ENCODE measurements at regions not wholly inside any gene's neighbourhood (a gene's known extent, or its start where the extent isn't known, plus 50 kb on each side); places are given as distances from the start of the nearest gene placed in this dataset.
"Not testable (repeated sequence)": the region's sequence is repeated elsewhere in the genome, so short reads cannot be mapped to it uniquely, and the experiment has no call there.

GRCh38 chr11:80282643-80283042, 841.8 kb upstream of the TENM4 start:
- DNase-seq = no peak

DNA sequence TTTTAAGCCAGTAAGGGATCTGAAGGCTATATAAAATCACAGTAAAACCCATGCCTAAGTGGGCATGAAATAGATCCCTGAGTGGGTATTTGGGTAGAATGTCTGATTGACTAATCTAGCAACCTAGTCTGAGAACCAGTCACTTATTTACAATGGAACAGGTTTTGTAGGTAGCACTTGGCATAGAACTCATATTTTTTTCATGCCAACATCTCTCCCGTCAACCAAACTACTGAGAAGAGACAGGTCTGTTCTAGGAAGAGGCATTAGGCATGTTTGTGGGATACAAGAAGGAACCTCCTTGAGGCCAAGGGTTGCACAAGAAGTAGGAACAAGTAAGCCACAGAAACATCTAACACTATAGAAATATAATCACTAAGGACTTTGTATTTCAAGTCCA, 840.4 kb upstream of the TENM4 start:
- no peak for DNase-seq

DNA sequence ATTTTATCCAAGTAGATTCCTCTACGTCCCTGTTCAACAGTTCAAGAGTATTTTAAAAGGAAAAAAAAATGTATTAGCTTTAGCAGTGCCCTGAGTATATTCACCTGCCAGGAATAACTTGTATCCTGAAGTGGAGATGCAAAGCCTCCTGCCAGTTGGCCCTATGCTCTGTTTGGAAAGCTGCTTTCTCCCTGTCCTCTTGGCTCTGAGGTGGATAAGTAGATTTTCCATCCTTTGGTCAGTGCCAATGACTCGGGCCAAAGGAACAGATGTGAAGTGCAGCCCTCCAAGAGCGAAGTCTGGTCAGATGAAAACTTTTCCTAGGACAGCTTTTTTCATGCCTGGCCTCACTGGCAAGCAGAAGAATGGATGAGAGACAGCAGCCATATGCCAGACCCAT, 839.9 kb upstream of the TENM4 start:
- no peak for DNase-seq

DNA sequence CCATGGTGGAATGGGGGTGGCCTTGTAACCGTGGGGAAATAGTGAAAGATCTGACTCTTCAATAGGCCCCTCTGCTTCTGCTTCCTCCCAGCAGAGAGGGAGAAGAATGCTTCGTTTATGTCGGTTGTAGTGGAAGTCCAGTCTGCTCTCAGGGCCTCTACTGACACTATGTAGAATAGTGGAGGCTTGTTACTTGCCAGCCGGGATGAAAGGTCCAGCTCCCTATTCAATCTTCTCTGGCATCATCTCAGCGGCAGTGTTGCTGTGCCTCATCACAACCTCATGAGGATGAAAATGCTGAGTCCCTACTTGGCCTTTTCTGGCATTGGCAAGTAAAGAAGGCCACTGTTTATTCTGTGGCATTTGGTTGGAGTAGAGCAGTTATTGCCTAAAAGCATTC, 820.9 kb upstream of the TENM4 start:
- DNase-seq = no peak

- not testable (repeated sequence) for DNase-seq
Measured at GRCh38 chr11:80257319-80258015, 816.6 kb upstream of the TENM4 start.

DNA sequence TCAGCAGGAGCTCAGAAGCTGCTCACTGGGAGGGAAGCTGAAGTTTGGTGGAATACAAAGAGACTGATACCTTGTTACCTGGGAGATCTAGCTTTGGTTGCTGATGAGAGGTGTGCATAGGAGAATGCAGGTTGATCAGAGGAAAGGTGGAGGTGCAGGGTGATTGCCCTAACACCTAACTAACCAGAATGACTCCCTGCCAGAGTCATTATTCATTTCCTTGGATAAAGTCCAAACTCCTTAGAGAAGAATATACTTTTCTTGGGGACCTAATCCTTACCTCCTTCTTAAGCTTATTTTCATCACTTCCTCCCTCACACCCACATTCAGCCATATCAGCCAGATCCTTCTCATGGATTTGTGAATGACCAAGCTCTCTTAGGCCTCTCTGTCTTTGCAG, 814.2 kb upstream of the TENM4 start:
- DNase-seq = no peak

DNA sequence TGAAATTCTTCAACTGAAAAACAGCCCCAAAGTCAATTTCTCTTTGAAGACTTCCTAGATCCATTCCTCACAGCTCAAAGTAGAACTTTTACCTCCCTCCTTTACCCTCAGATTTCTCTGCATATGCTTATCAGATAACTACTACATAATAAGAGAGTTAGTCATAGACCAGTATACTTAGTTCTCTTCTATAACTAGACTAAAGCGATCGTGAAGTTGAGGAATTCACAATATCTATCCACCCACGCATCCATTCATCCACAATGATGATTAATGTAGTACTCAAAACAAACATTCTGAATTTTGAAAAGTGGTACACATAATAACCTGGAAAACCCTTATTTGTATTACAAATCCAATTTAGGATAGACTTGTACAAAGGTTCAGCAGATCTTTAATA, 800.9 kb upstream of the TENM4 start:
- DNase-seq = no peak

DNA sequence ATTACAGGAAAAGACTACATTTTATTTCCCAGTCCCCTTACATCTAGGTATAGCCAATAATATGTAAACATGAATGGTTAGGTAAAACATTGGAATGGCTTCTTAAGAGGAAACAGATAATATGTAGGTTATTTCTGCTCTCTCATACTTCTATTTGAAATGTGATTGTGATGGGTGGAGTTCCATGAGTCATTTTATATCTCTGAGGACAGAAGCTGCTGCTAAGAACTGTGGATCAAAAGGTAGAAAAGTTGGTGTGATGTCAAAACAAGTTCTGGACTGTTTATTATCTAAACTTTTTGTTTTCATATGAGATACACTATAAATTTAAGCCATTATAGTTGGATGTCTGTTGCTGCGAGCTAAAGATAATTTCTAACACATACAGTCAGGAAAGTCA, 799.4 kb upstream of the TENM4 start:
- DNase-seq = no peak

GRCh38 chr11:80239217-80239616, 798.4 kb upstream of the TENM4 start:
- DNase-seq = no peak

DNA sequence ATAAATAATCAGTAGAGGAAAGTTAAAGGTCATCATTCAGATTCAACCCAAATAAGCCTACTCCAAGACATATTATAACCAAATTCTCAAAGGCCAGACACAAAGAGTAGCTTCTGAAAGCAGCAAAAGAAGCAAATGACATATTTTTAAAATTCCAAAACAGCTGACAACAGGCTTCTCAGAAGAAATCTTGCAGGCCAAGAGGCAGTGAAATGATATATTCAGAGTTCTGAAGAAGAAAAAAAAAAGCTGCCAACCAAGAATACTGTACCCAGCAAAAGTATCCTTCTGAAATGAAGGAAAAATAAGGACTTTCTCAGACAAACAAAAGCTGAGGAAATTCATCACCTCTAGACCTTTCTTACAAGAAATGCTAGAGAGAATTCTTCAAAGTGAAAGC, 787.1 kb upstream of the TENM4 start:
- no peak for DNase-seq

DNA sequence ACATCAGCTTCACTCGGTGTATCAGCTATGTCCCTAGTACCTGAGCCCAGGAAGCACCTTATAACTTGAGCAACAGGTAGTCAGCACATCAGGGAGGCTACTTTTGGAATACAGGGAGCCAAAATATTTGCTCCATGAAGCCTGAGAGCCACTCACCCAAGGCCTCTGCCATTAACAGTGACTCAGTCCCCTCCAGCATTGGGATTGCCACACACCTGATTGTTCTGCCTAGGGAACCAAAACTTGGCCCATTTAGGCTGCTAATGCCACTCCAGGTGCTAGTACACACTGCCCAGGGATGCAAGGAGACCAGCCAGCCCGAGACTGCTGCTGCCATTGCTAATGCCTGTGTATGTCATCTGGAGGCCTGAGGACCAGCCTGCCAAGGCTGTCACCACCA, 773.6 kb upstream of the TENM4 start:
- no peak for DNase-seq

GRCh38 chr11:80211673-80212072, 770.8 kb upstream of the TENM4 start:
- no peak for DNase-seq

GRCh38 chr11:80204021-80204420, 763.2 kb upstream of the TENM4 start:
- DNase-seq = no peak

DNA sequence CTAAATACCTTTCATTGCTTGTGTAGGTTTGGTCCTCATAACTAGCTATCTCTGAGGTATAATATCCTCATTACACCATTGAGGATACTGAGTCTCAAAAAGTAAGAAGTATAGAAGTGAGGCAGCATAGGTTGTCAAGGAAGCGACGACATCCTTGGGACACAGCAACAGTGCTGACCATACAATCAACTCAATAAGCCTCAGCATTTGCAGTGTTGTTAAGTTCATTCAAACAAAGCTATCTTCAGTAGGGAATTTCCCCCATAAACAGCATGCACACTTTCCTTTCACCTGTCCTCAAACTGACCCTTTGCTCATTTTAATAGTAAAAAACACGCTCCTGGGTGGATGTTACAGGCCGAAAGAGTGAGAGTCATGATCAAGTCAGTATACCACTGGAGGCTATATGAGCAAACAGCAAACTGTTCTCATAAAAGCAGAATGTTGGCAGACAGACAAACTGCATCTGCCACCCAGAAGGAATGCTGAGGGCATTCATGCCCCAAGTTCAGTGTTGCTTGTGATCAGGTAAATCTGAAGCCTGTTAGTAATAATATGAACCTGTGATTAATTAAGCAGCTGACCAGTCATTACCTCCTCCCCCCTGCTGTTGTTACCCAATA, 756.2 kb upstream of the TENM4 start:
- no peak for DNase-seq

GRCh38 chr11:80196041-80196440, 755.2 kb upstream of the TENM4 start:
- DNase-seq = no peak

- DNase-seq = no peak
Measured at GRCh38 chr11:80194625-80195024, 753.8 kb upstream of the TENM4 start.

DNA sequence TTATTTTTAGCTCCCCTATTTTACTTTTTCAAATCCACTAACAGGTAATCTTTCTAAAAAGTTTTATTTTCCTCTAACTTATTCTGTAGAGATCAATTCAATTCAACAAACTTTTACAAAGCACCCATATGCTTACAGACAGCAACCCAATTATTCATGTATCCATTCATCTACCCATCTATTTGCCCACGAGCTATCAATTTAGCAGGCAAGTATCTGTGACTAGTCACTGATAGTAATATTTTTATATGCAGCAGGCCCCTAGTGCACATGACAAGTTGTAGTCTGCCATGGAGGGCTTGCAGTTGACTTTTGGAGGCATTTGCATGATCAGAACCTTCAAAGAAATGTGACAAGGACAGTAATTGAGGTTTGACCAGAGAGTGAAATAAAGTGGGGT, 753.2 kb upstream of the TENM4 start:
- no peak for DNase-seq

DNA sequence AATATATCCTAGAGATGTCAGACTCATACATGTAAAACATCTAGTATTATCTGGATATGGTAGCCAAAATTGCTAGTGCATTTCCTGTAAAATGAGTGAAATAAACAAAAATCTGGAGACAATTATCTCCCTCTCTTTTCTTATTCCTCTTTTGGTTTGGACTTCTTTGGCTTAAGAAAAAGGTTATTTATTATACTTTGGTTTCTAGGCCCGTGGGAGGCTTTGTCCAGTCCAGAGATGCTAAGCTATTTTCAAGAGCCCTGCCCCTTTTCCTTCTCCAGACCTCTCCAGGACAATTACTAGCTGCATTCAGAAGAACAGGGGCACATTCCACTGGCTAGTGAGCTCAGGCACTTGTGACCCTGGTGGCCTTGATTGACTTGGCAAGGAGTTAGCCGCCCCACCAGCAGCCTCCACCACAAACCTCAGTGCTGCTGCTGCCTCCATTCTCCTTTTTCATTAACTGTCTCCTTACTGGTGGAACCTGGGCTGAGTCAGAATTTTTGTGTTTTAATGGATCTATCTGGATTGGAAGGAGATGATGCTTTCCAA, 747.3 kb upstream of the TENM4 start:
- no peak for DNase-seq

DNA sequence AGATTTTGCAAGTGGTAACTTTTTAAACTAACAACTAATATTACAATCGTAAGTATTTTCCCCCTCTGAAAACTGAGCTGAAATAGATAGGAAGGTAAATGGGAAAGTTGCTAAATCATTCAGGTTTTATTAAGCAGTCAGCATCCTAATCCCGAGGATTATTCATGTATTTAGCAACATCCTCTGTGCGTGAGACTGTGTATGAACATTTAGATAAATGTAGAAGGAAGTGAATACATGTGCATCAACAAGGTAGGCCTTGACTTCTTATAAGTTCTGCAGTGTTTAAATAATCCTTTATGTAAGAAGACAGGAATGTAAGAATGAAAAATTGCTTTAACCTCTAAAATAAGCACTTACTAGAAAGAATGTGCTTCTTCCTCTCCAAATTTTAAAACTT, 745.9 kb upstream of the TENM4 start:
- DNase-seq = no peak

- no peak for DNase-seq
Measured at GRCh38 chr11:80182901-80183300, 742.1 kb upstream of the TENM4 start.

GRCh38 chr11:80173371-80174136, 732.7 kb upstream of the TENM4 start:
- DNase-seq = no peak

- DNase-seq = no peak
Measured at GRCh38 chr11:80168796-80169195, 728.0 kb upstream of the TENM4 start.

- DNase-seq = no peak
Measured at GRCh38 chr11:80167766-80168165, 726.9 kb upstream of the TENM4 start.

GRCh38 chr11:80165744-80166143, 724.9 kb upstream of the TENM4 start:
- DNase-seq = no peak

Data from NCI-H1048 (cell line).